Neural progenitor cell (in vitro differentiated cells): ENCODE measurements at regions not wholly inside any gene's neighbourhood (a gene's known extent, or its start where the extent isn't known, plus 50 kb on each side); places are given as distances from the start of the nearest gene placed in this dataset.

Experiments used
- EZH2 ChIP-seq: fragments of 200-600 bp; sonication (generic); IDR thresholded peaks from 2 replicates; pipeline ENCODE4 v1.6.1; 2017; ENCODE audit warnings: antibody characterized with exemption, mild to moderate bottlenecking, moderate library complexity
- TF ChIP-seq, protein P1 (sequence below): fragments of 200-600 bp; sonication (generic); IDR thresholded peaks from 2 replicates; pipeline ENCODE4 v1.5.1; 2017; ENCODE audit warnings: antibody characterized with exemption, mild to moderate bottlenecking

DNA sequence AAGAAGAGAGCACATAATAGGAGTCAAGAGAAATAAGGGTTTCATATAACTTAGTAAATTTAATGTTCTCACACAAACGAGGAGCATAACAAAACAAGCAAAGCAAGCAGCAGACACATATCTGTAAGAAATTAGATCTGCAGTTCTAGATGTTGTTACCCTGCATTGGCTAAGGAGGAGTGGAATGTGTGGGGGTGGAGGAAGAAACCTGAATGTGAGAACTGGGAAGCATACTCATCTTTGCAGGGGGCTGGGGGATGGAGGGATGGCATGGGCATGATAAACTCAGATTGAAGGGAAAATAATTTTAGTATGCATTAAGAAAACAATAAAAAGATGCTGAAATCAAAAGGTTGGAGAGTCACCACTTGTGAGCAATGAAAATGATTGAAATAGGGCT is 255.0 kb downstream of the LIG4 start:
- TF ChIP-seq, protein P1, sequence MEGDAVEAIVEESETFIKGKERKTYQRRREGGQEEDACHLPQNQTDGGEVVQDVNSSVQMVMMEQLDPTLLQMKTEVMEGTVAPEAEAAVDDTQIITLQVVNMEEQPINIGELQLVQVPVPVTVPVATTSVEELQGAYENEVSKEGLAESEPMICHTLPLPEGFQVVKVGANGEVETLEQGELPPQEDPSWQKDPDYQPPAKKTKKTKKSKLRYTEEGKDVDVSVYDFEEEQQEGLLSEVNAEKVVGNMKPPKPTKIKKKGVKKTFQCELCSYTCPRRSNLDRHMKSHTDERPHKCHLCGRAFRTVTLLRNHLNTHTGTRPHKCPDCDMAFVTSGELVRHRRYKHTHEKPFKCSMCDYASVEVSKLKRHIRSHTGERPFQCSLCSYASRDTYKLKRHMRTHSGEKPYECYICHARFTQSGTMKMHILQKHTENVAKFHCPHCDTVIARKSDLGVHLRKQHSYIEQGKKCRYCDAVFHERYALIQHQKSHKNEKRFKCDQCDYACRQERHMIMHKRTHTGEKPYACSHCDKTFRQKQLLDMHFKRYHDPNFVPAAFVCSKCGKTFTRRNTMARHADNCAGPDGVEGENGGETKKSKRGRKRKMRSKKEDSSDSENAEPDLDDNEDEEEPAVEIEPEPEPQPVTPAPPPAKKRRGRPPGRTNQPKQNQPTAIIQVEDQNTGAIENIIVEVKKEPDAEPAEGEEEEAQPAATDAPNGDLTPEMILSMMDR = no peak
- TF ChIP-seq EZH2 = no peak
